NOMO-1 treated with dmso at 0.1 percent for 144 hours (cell line): ENCODE measurements at regions not wholly inside any gene's neighbourhood (a gene's known extent, or its start where the extent isn't known, plus 50 kb on each side); places are given as distances from the start of the nearest gene placed in this dataset.

Experiments
- DNase-seq: peaks from one replicate; lab custom pipeline; 2025; ENCODE audit not compliant: unreplicated experiment; lab: John Stamatoyannopoulos, UW

GRCh38 chr17:14688134-14688533, 387.3 kb downstream of the HS3ST3B1 start:
- DNase-seq = no peak

DNA sequence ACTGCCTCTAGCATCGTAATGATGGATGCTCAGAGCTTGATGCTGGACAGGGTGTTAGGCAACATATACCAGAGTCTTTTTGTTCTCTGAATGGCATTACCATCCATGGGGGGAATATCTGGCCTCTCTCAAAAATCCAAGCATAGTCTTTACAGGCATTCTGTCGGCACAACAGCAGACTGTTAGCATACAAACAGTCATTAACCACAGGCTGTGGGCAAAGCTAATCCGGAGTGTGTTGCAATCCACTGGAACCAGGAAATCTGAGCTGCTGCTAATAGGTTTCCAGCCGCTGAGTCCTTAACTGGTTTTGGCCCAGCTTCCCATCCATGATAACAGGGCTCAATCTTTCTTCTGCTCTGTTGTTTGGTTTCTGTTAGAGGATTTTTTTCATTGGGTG, 371.9 kb downstream of the HS3ST3B1 start:
- peak; percentile 57 for DNase-seq

GRCh38 chr17:14670861-14671260, 370.0 kb downstream of the HS3ST3B1 start:
- DNase-seq = no peak

- DNase-seq = no peak
Observed at GRCh38 chr17:14664511-14664910, 363.6 kb downstream of the HS3ST3B1 start.

DNA sequence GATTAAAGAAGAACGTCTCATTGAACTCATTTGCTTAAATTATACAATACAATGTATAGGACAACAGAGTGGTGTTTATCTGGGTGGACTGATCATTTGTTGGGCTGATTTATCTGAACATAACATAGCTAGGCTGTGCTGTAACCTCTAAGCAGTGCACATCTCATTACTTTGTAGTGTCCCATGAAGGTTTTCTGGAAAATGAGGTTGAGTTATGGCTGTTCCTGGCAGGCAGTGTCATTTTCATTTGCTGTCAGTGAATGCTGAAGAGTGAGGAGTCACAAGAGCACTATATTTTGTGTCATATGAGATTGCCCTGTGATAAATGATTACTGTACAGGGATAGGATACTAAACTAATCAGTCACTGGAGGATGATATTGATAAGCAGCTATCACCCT, 340.2 kb downstream of the HS3ST3B1 start:
- no peak for DNase-seq

DNA sequence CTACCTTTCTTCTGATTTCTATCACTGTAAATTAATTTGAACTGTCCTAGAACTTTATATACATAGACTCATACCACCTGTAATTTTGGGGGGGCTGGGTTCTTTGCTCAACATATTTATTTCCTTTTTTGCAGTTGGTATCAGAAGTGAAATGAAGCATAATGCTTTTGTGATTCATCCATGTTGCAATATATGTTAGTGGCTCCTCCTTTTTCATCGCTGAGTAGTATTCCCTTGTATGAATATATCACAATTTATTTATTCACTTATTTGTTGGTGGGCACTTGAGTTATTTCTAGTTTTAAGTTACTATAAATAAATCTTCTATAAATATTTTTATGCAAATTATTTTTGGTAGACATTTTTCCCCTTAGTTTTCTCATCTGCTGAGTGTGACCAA, 336.4 kb downstream of the HS3ST3B1 start:
- DNase-seq = no peak

DNA sequence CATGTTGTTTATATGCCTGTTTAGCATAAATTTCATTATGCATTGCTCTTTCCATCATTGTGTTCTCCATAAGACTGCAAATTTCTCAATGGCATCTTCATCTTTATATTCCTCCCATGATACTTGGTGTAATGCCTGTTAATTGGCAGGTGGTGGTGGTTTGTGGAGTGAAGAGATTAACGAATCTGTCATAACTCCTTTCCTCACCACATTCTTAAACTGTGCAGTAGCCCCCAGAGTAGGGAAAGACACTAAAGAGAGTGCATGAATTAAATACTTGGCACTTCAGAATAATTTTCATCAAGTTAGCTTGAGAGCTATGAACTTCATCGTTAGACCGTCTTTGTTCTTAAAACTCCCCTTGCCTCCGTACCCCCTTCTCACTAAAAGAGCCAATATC, 329.7 kb downstream of the HS3ST3B1 start:
- no peak for DNase-seq

GRCh38 chr17:14630046-14630445, 329.2 kb downstream of the HS3ST3B1 start:
- no peak for DNase-seq

DNA sequence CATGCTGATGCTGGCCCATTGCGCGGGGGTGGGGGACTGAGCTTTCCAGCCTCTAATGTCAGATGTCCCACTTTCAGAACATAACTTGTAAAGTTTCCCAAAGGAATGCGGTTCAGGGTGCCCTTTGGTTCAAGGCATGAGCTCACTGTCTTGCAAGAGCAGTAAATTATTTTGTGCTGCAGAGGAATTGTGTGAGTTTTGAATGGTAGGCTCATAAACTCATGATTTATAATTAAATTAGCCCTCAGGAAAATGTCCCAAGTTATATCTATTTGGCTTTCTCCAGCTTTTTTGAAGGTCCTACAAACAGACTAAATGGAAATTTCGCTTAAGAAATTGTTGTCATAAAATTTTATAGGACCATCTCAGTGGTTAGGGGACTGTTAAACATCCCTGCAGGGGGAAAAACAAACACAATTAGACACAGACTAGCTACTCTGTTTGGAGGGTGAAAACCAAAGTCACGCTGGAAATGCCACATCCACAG, 321.8 kb downstream of the HS3ST3B1 start:
- DNase-seq = no peak

DNA sequence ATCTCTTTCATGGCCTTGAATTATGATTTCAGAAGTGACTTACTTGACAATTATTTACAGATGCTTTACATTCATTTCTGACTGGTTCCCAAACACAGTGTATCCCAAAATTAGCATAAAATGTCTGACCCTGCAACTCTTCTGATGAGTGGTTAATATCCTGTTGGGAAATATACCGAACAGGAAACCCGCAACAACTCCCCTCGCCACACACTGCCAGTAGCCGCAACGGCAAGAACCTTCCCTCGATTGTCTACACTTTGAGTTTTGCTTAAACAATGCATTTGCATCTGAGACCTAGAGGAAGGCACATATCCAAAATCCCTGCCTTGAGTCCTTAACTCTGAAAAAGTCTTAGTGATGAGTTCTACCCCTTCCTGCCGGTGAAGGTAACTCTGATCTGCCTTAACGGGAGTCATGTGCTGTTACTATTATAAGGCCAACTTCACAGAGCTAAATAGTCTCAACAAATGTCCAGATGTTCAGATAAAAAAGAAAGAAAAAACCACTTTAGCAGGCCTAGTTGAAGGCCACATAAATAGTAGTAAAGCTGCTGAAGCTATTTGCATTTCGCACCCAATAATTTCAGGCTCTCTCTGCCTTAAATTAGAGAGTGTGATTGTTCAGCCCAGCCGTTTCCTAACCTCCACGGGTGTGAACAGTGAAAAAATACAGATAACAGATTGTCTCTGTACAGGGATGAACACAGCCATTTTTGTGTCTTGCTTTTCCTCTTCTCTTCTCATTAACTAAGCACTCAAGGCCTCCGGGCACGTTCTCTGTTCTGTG, 321.1 kb downstream of the HS3ST3B1 start:
- DNase-seq = peak; percentile 87

DNA sequence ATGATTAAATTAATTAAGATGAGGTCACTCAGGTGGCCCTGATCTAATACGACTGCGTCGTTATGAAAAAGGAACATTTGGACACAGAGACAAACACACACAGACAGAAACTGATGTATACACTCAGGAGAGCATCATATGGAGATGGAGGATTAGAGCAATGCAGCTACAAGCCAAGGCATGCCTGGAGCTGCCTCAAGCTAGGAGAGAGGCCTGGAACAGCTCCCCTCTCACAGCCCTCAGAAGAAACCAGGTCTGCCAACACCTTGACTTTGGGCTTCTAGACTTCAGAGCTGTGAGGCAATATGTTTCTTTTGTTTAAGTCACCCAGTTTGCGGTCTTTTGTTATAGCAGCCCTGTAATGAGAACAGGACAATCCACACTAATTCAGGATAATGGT, 318.9 kb downstream of the HS3ST3B1 start:
- DNase-seq = no peak

DNA sequence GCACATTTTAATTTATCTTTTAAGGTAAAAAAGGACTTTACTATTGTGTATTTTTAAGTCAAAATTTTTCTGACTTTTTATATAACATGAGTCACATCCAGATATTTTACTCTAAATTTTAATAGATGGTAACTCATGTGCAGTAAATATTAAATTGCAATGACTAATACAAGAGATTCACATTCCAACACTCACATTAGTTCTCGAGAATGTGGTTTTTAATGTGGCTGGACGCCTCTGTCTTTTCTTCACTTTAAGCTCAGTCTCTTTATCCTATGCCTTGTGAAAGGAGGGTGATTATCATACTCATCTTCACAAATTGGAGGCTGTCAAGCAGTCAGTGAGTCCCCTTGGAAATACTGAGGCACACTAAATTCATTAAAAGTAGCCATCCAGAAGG, 315.6 kb downstream of the HS3ST3B1 start:
- DNase-seq = no peak

DNA sequence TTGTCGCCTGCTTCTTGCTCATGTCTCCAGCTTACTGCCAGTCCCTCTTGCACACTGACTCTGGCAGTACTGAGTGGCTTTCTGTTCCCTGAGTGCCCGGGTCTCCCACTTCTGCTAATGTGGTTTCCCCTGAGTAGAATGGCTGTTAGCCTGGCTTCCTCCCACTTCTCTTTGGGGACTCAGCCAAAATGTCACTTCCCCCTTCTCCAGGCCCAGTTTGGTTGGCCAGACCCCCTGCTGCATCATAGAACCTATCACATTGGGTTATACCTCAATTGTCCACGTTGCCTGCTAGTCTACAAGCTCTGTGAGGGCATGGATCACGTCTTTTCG, 304.4 kb downstream of the HS3ST3B1 start:
- peak; percentile 97 for DNase-seq

- peak; percentile 96 for DNase-seq
Observed at GRCh38 chr17:14604591-14605266, 303.8 kb downstream of the HS3ST3B1 start.

DNA sequence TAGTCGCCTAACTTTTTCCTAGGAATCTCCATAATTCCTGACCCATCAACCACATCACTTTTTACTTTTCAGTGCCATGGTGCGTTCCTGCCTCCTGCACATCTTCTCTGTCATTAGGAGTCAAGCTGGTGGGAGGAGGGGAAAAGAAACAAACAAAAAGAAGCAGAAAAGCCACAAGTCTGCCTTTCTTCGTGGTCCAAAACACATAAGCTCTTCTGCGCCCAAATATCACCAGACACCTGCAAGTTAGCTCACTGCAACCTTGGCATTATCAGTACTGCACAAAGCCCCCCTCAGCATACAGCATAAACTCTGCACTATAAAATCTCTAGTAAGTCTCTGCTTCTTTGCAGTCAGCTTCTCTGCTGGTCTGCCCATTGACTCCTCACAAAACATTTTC, 295.3 kb downstream of the HS3ST3B1 start:
- DNase-seq = no peak

DNA sequence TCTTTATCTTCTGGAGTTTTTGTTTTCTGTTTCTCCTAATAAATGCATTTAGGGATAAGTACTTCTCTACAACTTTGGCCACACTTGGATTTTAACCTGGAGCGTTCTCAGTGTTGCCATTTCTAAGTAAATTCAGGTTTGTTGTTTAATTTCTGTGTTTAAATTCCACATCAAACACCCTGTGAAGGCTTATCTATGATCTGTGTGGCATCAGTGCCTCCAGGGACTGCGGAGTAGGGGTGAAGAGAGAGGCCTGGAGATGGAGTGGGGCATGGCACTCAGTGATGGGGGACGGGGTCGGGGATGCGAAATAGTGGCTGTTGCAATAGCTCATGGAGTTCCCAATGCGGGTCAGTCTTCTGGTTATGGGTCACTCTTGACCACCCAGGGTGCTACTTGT, 294.8 kb downstream of the HS3ST3B1 start:
- DNase-seq = no peak

DNA sequence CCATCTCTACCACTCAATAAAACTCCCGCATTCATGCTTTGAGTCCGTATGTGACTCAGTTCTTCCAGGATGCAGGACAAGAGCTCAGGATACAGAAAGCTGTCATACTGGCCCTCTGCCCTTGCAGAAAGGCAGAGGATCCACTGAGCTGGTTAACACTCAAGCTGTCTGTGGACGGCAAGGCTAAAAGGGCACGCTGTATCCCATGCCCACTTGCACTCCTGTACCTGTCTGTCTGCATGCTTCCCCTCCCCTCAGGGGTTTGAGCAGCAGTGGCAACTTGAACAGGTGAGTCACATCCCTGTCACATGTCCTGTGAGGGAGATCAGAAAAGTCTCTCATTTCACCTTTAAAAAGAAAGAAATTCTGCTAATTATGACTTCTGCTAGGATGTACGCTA, 293.8 kb downstream of the HS3ST3B1 start:
- no peak for DNase-seq

- no peak for DNase-seq
Observed at GRCh38 chr17:14593956-14594355, 293.1 kb downstream of the HS3ST3B1 start.

- DNase-seq = no peak
Observed at GRCh38 chr17:14590459-14591250, 289.8 kb downstream of the HS3ST3B1 start.

DNA sequence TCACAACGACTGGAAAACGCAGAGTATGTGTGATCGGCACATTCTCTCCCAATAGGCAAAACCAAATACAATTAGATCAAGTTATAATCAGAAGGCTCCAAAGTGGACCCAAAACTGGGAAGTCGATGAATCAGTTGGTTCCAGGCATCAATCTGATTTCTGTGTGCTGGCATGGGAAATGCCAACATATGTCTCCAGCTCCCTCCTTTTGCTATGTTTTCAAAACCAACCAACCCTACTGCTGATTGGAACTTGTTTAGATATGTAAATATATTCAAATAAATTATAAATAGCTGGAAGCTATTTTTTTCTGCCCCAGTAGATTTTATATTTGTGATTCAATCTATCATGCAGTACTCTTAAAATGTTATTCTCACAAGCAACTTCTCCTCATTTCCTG, 284.2 kb downstream of the HS3ST3B1 start:
- no peak for DNase-seq

GRCh38 chr17:14582996-14583395, 282.1 kb downstream of the HS3ST3B1 start:
- no peak for DNase-seq
